ENCODE measurements at regions not wholly inside any gene's neighbourhood (a gene's known extent, or its start where the extent isn't known, plus 50 kb on each side); places are given as distances from the start of the nearest gene placed in this dataset.

- POLR2A ChIA-PET, result no interaction called here
- CTCF ChIA-PET, result interaction anchor here (0.8 to 1.8 kb wide), 6 partner anchors 9 to 182 kb away, joined by 3 to 6 read pairs (median 4); no protein-coding TSS in a partner anchor
Observed at GRCh38 chr7:26551740-26552139, 260.1 kb downstream of the SNX10 start.

More at GRCh38 chr7:26551740-26552139, 260.1 kb downstream of the SNX10 start:
- no peak overlapping the region for H3K9ac ChIP-seq
- no peaks in the 10 kb centered on the region for H3K36me3 ChIP-seq (replicated peaks in 1 of 2; ENCODE audit: control insufficient read depth in 1 of 2, insufficient read depth in 2 of 2, low read length in 1 of 2)
- H3K27me3 ChIP-seq (ENCODE audit: insufficient read depth), result no peaks in the 10 kb centered on the region
- no peaks in the 10 kb centered on the region for H3K79me2 ChIP-seq (ENCODE audit: insufficient read depth)
- no peaks in the 10 kb centered on the region for H3F3A ChIP-seq (replicated peaks; ENCODE audit: insufficient read depth)
- TF ChIP-seq USF2 (IDR thresholded peaks at IDR 0.05; ENCODE audit: borderline replicate concordance, low read depth, low read length) (no peak), GABPA (IDR thresholded peaks at IDR 0.05; ENCODE audit: low read depth) (no peak), NRF1 (IDR thresholded peaks at IDR 0.05; ENCODE audit: low read depth, low read length) (no peak), REST (IDR thresholded peaks at IDR 0.05; ENCODE audit: low read depth, low read length) (no peak), FOSL2 (IDR thresholded peaks at IDR 0.05; ENCODE audit: borderline replicate concordance, low read depth) (no peak), RAD21 (IDR thresholded peaks at IDR 0.05; ENCODE audit: low read length) (no peak), JUND (IDR thresholded peaks at IDR 0.05) (no peak), ELF1 (IDR thresholded peaks at IDR 0.05) (no peak), FOXJ3 (CRISPR knock-in tag; IDR thresholded peaks at IDR 0.05) (no peak), SIN3A (IDR thresholded peaks at IDR 0.05; ENCODE audit: borderline replicate concordance, low read depth, low read length) (no peak), POLR2AphosphoS5 (IDR thresholded peaks at IDR 0.05; ENCODE audit: low read depth, low read length) (no peak), MXI1 (IDR thresholded peaks at IDR 0.05; ENCODE audit: low read depth, low read length) (no peak), YY1 (IDR thresholded peaks at IDR 0.05; ENCODE audit: low read depth) (no peak), RFX5 (IDR thresholded peaks at IDR 0.05; ENCODE audit: low read length) (no peak)
- TF ChIP-seq, protein P1, sequence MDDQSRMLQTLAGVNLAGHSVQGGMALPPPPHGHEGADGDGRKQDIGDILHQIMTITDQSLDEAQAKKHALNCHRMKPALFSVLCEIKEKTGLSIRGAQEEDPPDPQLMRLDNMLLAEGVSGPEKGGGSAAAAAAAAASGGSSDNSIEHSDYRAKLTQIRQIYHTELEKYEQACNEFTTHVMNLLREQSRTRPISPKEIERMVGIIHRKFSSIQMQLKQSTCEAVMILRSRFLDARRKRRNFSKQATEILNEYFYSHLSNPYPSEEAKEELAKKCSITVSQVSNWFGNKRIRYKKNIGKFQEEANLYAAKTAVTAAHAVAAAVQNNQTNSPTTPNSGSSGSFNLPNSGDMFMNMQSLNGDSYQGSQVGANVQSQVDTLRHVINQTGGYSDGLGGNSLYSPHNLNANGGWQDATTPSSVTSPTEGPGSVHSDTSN (IDR thresholded peaks at IDR 0.05), result no peak
- TF ChIP-seq, protein P2, sequence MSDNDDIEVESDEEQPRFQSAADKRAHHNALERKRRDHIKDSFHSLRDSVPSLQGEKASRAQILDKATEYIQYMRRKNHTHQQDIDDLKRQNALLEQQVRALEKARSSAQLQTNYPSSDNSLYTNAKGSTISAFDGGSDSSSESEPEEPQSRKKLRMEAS (IDR thresholded peaks at IDR 0.05; ENCODE audit: low read depth), result no peak
- peaks cover 0 to 17% of the 10 kb centered on the region in 2 experiments; a peak in 1 of 4 replicates for H3K4me1 ChIP-seq (ENCODE audit: control insufficient read depth in 1 of 2, insufficient read depth in 2 of 2, low read depth in 1 of 2, low read length in 1 of 2)
- H4K20me1 ChIP-seq (ENCODE audit: insufficient read depth), result no peaks in the 10 kb centered on the region
- H3K9me3 ChIP-seq, result no peaks in the 10 kb centered on the region
- no peak overlapping the region for H3K4me3 ChIP-seq (ENCODE audit: low read depth in 2 of 2, low read length in 1 of 2)
- no peak overlapping the region for H3K27ac ChIP-seq (ENCODE audit: low read depth in 2 of 2, low read length in 1 of 2)
- no peak overlapping the region for H2AFZ ChIP-seq (ENCODE audit: low read depth)
- 51% methylated on average over 9 of the region's 9 CpGs for WGBS (ENCODE audit: low lambda C conversion rate)
- no peak overlapping the region for H3K4me2 ChIP-seq
- DNase-seq, result no peak
- no peaks in the 10 kb centered on the region for H3K9me2 ChIP-seq

Data from SK-N-SH (cell line).